ENCODE measurements at regions not wholly inside any gene's neighbourhood (a gene's known extent, or its start where the extent isn't known, plus 50 kb on each side); places are given as distances from the start of the nearest gene placed in this dataset.
"Not testable (repeated sequence)": the region's sequence is repeated elsewhere in the genome, so short reads cannot be mapped to it uniquely, and the experiment has no call there.

- TF ChIP-seq CTCF (IDR thresholded peaks at IDR 0.05; ENCODE audit: insufficient read depth, low read length); POLR2AphosphoS5 (IDR thresholded peaks at IDR 0.05; ENCODE audit: low read depth); REST (IDR thresholded peaks at IDR 0.05; ENCODE audit: insufficient replicate concordance, low read depth); GABPA (IDR thresholded peaks at IDR 0.05; ENCODE audit: low read depth): not testable (repeated sequence)
These were observed 89.5 kb upstream of the POMZP3 start for GRCh38 chr7:76716551-76716950.

Data from HL-60 (cell line).